Osteoblast (primary cell): ENCODE measurements at regions not wholly inside any gene's neighbourhood (a gene's known extent, or its start where the extent isn't known, plus 50 kb on each side); places are given as distances from the start of the nearest gene placed in this dataset.

ENCODE experiments used
- DNase-seq: peaks from one replicate; pipeline ENCODE4 v3.0.0; 2011; ENCODE audit warnings: low spot score, mixed read lengths; ENCODE audit not compliant: insufficient read length; ENCODE audit errors: missing footprints
- H2AFZ ChIP-seq: 2 replicates; pipeline ENCODE4 v1.6.0; 2011; ENCODE audit warnings: mild to moderate bottlenecking, low read length
- H3K27ac ChIP-seq: 2 replicates; pipeline ENCODE4 v1.5.1; 2011; ENCODE audit warnings: mild to moderate bottlenecking, low read depth, low read length, moderate library complexity
- H3K27me3 ChIP-seq: 2 replicates; pipeline ENCODE4 v1.6.0; 2012; ENCODE audit warnings: mild to moderate bottlenecking, control low read depth, inconsistent platforms, low read length, moderate library complexity; ENCODE audit not compliant: insufficient read depth
- H3K36me3 ChIP-seq: 2 replicates; pipeline ENCODE4 v1.5.1; 2011; ENCODE audit warnings: mild to moderate bottlenecking, low read length, control low read depth, moderate library complexity; ENCODE audit not compliant: insufficient read depth
- H3K4me1 ChIP-seq: 2 replicates; pipeline ENCODE4 v1.5.1; 2011; ENCODE audit warnings: mild to moderate bottlenecking, low read length, control low read depth, moderate library complexity; ENCODE audit not compliant: insufficient read depth
- H3K4me2 ChIP-seq: 2 replicates; pipeline ENCODE4 v1.6.0; 2011; ENCODE audit warnings: mild to moderate bottlenecking, low read length; ENCODE audit not compliant: insufficient read depth
- H3K4me3 ChIP-seq: fragments of 200-600 bp; sonication (generic); 3 replicates; pipeline ENCODE4 v1.5.1; 2012; ENCODE audit warnings: mild to moderate bottlenecking, low read length, inconsistent platforms; ENCODE audit not compliant: insufficient read depth
- H3K79me2 ChIP-seq: 2 replicates; pipeline ENCODE4 v1.6.0; 2012; ENCODE audit warnings: mild to moderate bottlenecking, low read length, control low read depth, inconsistent platforms; ENCODE audit not compliant: insufficient read depth
- H3K9me3 ChIP-seq: 2 replicates; pipeline ENCODE4 v1.5.1; 2011; ENCODE audit warnings: low read depth, low read length, control low read depth
- H4K20me1 ChIP-seq: 2 replicates; pipeline ENCODE4 v1.6.0; 2012; ENCODE audit warnings: mild to moderate bottlenecking, low read length, control low read depth; ENCODE audit not compliant: insufficient read depth
- TF ChIP-seq, protein P1 (sequence below): IDR thresholded peaks from 2 replicates; pipeline ENCODE4 v1.5.1; 2011; ENCODE audit warnings: mild to moderate bottlenecking, low read depth, low read length, moderate library complexity; ENCODE audit errors: extremely low read depth

DNA sequence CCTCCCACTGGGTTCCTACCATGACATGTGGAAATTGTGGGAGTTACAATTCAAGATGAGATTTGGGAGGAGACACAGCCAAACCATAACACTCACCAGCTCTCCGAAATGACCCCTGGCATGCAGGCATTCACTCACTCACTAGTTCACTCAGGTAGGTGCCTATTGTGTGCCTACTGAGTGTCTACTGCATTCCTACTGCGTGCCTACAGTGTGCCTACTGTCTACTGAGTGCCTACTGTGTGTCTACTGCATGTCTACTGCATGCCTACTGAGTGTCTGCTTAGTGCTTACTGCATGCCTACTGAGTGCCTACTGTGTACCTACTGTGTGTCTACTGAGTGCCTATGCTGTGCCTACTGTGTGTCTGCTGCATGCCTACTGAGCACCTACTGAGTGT is 71.7 kb upstream of the FZD10 start:
- no peaks in the 10 kb centered on the region for H3K79me2 ChIP-seq
- TF ChIP-seq, protein P1, sequence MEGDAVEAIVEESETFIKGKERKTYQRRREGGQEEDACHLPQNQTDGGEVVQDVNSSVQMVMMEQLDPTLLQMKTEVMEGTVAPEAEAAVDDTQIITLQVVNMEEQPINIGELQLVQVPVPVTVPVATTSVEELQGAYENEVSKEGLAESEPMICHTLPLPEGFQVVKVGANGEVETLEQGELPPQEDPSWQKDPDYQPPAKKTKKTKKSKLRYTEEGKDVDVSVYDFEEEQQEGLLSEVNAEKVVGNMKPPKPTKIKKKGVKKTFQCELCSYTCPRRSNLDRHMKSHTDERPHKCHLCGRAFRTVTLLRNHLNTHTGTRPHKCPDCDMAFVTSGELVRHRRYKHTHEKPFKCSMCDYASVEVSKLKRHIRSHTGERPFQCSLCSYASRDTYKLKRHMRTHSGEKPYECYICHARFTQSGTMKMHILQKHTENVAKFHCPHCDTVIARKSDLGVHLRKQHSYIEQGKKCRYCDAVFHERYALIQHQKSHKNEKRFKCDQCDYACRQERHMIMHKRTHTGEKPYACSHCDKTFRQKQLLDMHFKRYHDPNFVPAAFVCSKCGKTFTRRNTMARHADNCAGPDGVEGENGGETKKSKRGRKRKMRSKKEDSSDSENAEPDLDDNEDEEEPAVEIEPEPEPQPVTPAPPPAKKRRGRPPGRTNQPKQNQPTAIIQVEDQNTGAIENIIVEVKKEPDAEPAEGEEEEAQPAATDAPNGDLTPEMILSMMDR: no peak
- no peak overlapping the region for H3K27ac ChIP-seq
- no peaks in the 10 kb centered on the region for H3K4me1 ChIP-seq
- H3K4me3 ChIP-seq: no peak overlapping the region
- peaks cover 11% of the 10 kb centered on the region for H3K9me3 ChIP-seq
- no peak overlapping the region for H2AFZ ChIP-seq
- no peak overlapping the region for H3K4me2 ChIP-seq
- no peaks in the 10 kb centered on the region for H3K27me3 ChIP-seq
- DNase-seq: no peak
- H3K36me3 ChIP-seq: no peaks in the 10 kb centered on the region
- no peaks in the 10 kb centered on the region for H4K20me1 ChIP-seq

DNA sequence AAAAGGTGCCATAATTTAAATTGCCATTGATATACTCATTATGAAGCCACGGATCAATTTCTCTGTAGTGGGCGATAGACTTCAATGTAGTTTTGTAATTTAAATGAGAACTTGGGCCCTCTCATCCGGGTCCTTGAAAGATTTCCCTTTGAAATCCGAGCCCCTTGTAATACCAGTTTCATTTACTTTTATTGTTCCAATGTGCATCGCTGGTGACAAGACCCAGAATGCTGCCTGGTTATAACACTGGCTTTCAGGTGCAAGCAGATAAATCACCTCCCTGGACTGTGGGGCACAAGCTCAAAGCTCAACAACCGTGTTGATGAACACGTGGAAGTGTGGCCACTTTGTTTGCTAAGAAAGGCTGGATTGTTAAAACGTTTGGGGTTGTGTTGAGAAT is 68.9 kb upstream of the FZD10 start:
- DNase-seq: no peak
- no peaks in the 10 kb centered on the region for H3K27me3 ChIP-seq
- TF ChIP-seq, protein P1: no peak
- no peak overlapping the region for H3K4me2 ChIP-seq
- no peaks in the 10 kb centered on the region for H3K36me3 ChIP-seq
- no peak overlapping the region for H3K4me3 ChIP-seq
- no peaks in the 10 kb centered on the region for H3K79me2 ChIP-seq
- peaks cover 11% of the 10 kb centered on the region for H3K9me3 ChIP-seq
- H3K27ac ChIP-seq: no peak overlapping the region
- no peaks in the 10 kb centered on the region for H3K4me1 ChIP-seq
- no peak overlapping the region for H2AFZ ChIP-seq
- H4K20me1 ChIP-seq: no peaks in the 10 kb centered on the region

DNA sequence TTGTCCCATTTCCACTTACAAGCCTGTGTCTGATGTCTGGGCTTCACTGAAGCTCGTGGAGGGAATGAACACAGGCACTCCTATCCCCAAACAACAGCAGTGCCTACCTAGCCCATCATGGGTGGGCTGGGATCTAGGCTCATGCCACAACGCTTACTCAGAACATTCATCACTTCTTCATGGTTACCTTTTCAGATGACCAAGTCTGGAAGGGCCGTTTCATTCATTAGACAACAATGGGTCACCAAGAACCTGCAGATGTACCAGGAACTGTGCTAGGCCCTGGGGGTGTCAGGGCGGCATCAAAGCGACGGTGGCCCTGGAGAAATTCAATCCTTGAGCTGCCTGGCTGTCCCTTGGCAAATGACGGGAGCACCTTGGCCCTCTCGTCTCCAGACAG is 64.9 kb upstream of the FZD10 start:
- H3K79me2 ChIP-seq: no peaks in the 10 kb centered on the region
- H4K20me1 ChIP-seq: no peaks in the 10 kb centered on the region
- H3K4me2 ChIP-seq: no peak overlapping the region
- peaks cover 4% of the 10 kb centered on the region for H3K9me3 ChIP-seq
- H3K27me3 ChIP-seq: no peaks in the 10 kb centered on the region
- TF ChIP-seq, protein P1: no peak
- no peak overlapping the region for H2AFZ ChIP-seq
- no peak for DNase-seq
- H3K4me3 ChIP-seq: no peak overlapping the region
- H3K4me1 ChIP-seq: no peaks in the 10 kb centered on the region
- H3K36me3 ChIP-seq: no peaks in the 10 kb centered on the region
- H3K27ac ChIP-seq: no peak overlapping the region

DNA sequence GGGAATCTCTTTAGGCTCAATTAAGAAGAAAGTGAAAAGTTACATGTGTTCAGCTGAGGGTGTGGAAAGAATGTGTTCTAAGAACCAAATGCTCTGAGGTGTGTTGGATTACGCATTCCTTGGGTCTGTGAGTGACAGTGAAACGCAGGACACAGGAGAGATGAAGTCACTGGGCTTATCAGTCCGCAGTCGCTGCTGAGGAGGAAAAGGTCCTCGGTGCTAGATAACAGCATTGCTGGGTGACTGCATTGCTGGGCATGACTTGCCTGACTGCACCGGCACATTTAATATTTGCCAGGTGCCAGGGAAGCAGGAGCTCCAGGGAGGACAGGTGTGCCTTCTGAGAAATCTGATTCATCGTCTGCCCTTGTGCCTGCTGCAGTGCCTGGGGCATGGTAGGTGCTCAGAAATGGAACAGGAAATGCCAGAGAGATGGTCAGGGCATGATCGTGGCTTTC is 64.4 kb upstream of the FZD10 start:
- TF ChIP-seq, protein P1: no peak
- H3K9me3 ChIP-seq: no peaks in the 10 kb centered on the region
- no peak overlapping the region for H3K4me2 ChIP-seq

More for the DNA sequence above, 64.4 kb upstream of the FZD10 start:
- Histone ChIP-seq H3K79me2 (no peaks in the 10 kb centered on the region), H4K20me1 (no peaks in the 10 kb centered on the region), H3K36me3 (no peaks in the 10 kb centered on the region), H3K27me3 (no peaks in the 10 kb centered on the region), H2AFZ (no peak overlapping the region), H3K4me3 (no peak overlapping the region), H3K4me1 (no peaks in the 10 kb centered on the region), H3K27ac (no peak overlapping the region)
- DNase-seq: no peak
